GM12873 (cell line): ENCODE measurements at regions not wholly inside any gene's neighbourhood (a gene's known extent, or its start where the extent isn't known, plus 50 kb on each side); places are given as distances from the start of the nearest gene placed in this dataset.
A peak's percentile ranks its signal among the peaks of the same experiment; 100 is the strongest.

Experiments
- TF ChIP-seq, protein P1 (sequence below): IDR thresholded peaks from 2 replicates; pipeline ENCODE4 v1.5.1; 2012; ENCODE audit warnings: low read depth, mild to moderate bottlenecking, moderate library complexity, low read length, control low read depth; ENCODE audit not compliant: insufficient read depth; ENCODE audit errors: missing control alignments

DNA sequence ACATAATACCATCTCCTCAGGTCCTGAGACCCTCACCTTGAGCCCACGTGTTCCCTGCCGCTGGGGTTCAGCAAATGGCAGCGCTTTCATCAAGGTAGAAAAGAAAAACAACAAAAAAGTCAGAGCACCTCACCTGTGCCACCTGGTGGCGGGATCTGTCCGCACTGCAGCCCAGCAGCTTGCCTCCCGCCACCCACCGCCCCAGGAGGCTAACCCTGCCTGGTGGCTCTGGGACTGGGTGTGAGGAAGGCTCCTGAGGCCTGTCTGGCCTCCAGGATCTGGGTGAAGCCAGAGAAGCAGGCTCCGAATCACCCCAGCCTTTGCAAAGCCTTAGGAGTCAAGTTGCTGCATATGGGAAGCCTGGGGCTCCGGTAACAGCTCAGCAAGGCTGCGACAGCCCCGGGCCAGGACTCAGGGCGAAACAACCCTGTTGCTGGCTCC, 270.8 kb downstream of the BMP7 start:
- TF ChIP-seq, protein P1, sequence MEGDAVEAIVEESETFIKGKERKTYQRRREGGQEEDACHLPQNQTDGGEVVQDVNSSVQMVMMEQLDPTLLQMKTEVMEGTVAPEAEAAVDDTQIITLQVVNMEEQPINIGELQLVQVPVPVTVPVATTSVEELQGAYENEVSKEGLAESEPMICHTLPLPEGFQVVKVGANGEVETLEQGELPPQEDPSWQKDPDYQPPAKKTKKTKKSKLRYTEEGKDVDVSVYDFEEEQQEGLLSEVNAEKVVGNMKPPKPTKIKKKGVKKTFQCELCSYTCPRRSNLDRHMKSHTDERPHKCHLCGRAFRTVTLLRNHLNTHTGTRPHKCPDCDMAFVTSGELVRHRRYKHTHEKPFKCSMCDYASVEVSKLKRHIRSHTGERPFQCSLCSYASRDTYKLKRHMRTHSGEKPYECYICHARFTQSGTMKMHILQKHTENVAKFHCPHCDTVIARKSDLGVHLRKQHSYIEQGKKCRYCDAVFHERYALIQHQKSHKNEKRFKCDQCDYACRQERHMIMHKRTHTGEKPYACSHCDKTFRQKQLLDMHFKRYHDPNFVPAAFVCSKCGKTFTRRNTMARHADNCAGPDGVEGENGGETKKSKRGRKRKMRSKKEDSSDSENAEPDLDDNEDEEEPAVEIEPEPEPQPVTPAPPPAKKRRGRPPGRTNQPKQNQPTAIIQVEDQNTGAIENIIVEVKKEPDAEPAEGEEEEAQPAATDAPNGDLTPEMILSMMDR = peak; percentile 72

DNA sequence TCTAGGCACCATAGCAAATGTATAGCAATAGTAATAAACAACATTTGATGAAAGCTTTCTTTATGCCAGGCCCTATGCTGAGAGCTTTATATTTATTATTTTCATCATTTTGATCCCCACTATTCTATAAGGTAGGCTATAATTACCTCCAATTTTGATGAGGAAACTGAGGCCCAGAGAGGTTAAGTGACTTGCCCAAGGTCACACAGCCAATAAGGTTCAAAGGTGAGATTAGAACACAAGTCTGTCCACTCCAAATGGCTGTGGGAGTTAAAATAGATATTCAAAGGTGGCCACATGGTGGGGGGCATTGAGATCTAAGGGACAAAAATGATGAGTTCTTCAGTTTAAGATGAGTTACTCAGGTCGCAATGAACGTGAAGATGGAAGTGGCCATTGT, 269.9 kb downstream of the BMP7 start:
- TF ChIP-seq, protein P1 = no peak

DNA sequence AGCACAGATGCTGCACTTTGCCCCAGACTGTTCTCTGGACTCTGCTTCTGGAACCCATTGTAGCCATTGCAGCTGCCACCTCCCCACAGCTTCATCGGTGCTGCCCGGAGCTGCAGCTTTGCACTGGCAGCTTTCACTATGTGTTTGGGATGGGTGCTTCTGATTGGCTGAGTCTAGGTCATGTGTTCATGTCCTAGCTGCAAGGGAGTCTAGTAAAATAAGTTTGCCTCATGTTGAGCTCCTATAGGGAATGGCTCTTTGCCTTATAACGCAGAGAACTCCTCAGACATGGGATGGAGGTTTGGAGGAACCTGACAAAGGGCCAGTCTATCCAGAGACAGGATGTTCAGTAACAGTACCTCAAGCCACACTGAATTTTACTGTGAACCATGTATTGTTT, 268.0 kb downstream of the BMP7 start:
- TF ChIP-seq, protein P1 = no peak

DNA sequence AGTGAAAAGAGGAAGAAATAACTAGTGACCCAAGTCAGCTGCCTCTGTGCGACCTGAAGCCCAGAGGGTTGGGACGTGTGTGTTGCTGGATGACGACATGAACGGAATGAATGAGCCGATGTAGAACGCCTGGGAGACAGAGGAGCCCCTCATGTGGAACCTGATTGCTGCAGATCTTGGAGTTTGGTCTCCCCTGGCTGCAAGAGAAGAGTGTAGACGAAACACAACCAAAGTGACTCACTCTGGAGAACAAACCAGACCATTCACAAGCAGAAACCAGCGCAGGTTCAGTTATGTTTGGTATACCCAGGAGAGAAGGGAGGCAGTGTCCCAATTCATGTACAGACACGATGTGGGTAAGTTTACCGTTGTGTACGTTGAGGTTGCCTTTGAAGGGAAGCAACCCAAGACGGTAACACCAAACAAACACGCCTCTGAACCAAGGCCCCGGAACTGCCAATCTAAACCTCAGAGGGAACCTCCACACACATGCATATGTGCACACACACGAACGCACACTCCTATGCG, 265.9 kb downstream of the BMP7 start:
- TF ChIP-seq, protein P1 = no peak

DNA sequence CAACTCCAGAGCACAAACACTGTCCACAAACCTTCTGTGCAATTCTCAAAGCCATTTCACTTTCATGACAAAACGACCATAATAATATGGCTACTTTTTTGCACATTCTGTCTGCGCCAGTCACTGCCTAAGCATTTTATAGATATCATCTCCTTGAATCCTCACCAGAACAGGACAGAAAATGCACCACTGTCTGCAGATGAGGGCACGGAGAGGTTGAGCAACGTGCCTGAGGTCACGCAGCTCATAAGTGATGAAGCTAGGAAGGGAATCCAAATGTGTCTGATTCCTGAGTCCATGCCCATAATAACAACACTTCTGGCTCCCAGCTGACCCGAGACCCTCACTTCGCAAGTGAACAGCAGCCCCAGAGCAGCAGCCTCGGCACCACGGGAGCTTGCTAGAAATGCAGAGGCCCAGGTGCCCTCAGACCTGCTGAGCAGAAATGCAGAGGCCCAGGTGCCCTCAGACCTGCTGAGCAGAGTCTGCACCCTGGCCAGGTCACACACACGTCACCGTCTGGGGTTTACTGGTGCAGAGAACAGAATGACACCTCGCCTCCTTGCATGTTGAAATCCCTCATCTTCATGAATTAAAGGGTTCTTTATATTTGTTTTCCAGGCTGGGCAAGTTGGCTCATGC, 265.2 kb downstream of the BMP7 start:
- TF ChIP-seq, protein P1 = no peak

DNA sequence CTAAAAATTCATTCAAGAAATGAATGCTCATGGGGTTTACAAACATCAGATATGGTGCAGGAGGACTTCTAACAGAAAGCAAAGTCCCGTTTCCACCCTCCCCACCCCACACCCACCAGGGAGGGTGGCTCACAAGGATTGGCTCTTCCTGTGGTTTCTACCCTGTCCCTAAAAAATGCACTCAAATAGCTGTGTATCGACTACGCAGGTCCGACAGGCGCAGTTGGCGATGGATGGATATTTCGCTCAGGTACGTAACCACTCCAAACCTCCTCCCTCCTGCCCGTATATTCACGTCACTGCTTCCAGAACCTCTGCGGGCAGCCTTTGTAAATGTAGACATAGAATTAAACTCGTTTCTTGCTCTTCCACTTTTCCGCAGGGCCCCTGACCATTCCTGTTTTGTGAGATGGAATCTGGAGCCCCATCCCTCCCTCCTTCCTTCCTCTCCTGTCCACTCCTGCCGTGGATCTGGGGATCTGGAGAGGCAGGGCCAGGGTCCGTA, 264.3 kb downstream of the BMP7 start:
- TF ChIP-seq, protein P1 = no peak

DNA sequence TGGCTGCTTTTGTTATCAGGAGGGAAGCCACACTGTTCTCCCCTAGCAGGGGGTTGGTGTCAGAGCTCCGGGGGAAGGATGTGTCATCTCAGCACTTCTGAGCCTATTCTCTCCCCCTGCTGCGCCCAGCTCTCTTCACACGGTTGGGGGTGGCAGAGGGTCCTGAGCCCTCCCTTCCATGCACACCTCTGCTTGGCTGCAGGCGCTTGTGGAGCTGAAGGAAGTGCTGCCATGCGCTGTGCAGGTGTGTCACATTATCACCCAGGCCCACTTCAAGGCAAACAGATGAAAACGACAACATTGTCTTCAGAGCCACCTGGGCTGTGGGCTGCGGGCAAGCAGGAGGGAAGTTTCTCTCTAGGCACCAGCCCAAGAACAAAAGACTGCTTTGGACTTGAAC, 263.4 kb downstream of the BMP7 start:
- TF ChIP-seq, protein P1 = no peak
